Fibroblast of lung (primary cell): ENCODE measurements at regions not wholly inside any gene's neighbourhood (a gene's known extent, or its start where the extent isn't known, plus 50 kb on each side); places are given as distances from the start of the nearest gene placed in this dataset.

Experiments used
- DNase-seq, 2 donors: peaks; one replicate each; pipeline versions ENCODE4 v3.0.0 to v3.0.0-alpha.2; 2010; ENCODE audit warnings: low read depth in 2 of 2
- H2AFZ ChIP-seq: 2 replicates; pipeline ENCODE4 v1.5.1; 2012; ENCODE audit warnings: low read length, control low read depth, inconsistent platforms
- H3K27ac ChIP-seq: 2 replicates; pipeline ENCODE4 v1.5.1; 2011; ENCODE audit warnings: low read length, control low read depth; ENCODE audit not compliant: insufficient read depth
- H3K27me3 ChIP-seq: 2 replicates; pipeline ENCODE4 v1.5.1; 2011; ENCODE audit warnings: mild to moderate bottlenecking, low read length; ENCODE audit not compliant: control insufficient read depth, insufficient read depth
- H3K36me3 ChIP-seq: 2 replicates; pipeline ENCODE4 v1.5.1; 2011; ENCODE audit warnings: low read length; ENCODE audit not compliant: control insufficient read depth, insufficient read depth
- H3K4me1 ChIP-seq: 2 replicates; pipeline ENCODE4 v1.5.1; 2011; ENCODE audit warnings: low read length; ENCODE audit not compliant: control insufficient read depth, insufficient read depth; ENCODE audit errors: extremely low read depth
- H3K4me2 ChIP-seq: 2 replicates; pipeline ENCODE4 v1.5.1; 2011; ENCODE audit warnings: low read length, control low read depth; ENCODE audit not compliant: insufficient read depth; ENCODE audit errors: extremely low read depth
- H3K4me3 ChIP-seq, 4 experiments: fragments of 200-600 bp in 1 of 4; sonication (generic) in 1 of 4; replicated peaks in 1 of 4; 2 replicates each; pipeline ENCODE4 v1.5.1; 2011 to 2016; ENCODE audit warnings: low read length in 4 of 4, low read depth in 3 of 4, mild to moderate bottlenecking in 3 of 4, control low read depth in 2 of 4, inconsistent platforms in 1 of 4, mixed read lengths in 1 of 4; ENCODE audit not compliant: insufficient read depth in 1 of 4; ENCODE audit errors: control extremely low read depth in 1 of 4
- H3K79me2 ChIP-seq: 2 replicates; pipeline ENCODE4 v1.5.1; 2012; ENCODE audit warnings: mild to moderate bottlenecking, low read length, inconsistent platforms; ENCODE audit not compliant: control insufficient read depth, insufficient read depth
- H3K9ac ChIP-seq: 2 replicates; pipeline ENCODE4 v1.5.1; 2011; ENCODE audit warnings: mild to moderate bottlenecking, low read length, control low read depth; ENCODE audit not compliant: insufficient read depth
- H3K9me3 ChIP-seq: 2 replicates; pipeline ENCODE4 v1.5.1; 2012; ENCODE audit warnings: low read depth, low read length; ENCODE audit not compliant: control insufficient read depth, insufficient read depth
- H4K20me1 ChIP-seq: 2 replicates; pipeline ENCODE4 v1.5.1; 2011; ENCODE audit warnings: low read length; ENCODE audit not compliant: control insufficient read depth, insufficient read depth; ENCODE audit errors: extremely low read depth
- CTCF ChIP-seq, 2 donors: IDR thresholded peaks in 1 of 2; conservative IDR thresholded peaks in 1 of 2; 1 replicate in 1 of 2; 2 replicates in 1 of 2; pipeline ENCODE4 v1.5.1; 2011 to 2012; ENCODE audit warnings: low read length in 2 of 2, control low read depth in 1 of 2, inconsistent platforms in 1 of 2, low read depth in 1 of 2, mild to moderate bottlenecking in 1 of 2
- EZH2 ChIP-seq: IDR thresholded peaks from 2 replicates; pipeline ENCODE4 v1.5.1; 2012; ENCODE audit warnings: low read length, control low read depth, mild to moderate bottlenecking; ENCODE audit errors: missing control alignments

GRCh38 chr2:217436386-217436785, 566.4 kb downstream of the TNS1 start:
- no peak overlapping the region for H3K27ac ChIP-seq

DNA sequence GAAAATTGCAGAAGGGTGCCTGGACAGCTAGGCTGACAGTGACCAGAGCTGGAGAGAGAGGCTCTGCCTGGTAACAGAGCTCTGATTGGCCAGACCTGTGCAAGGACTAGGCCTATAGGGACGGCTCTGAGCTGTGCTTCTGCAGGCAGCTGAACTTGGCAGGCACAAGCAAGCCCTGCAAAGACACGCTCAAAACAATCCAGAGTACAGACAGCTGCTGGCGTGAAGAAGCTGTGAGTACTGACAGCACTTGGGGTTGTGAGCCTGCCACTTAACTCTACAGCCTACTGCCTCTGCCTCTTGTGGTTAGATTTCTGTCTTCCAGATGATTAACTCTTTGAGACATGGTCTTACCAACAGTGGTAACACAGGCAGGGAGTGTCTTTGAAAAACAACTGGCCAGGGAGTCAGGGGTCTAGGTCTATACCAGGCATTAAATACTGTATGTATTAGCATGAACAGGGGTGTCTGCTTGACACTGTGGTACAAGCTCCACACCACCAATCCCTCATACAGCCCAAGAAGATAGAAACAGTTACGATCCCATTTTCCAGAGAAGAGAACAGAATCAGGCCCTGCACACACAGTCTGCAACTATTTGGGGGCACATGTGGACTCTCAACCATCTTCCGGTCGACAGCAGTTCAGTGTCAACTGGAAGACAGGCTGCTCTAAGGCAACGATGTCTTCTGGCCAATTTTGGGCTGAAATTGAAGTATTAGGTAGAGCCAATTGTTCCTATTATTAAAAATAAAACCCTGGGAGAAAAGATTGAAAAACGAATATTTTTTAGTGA, 568.4 kb downstream of the TNS1 start:
- Histone ChIP-seq H3K79me2 (no peaks in the 10 kb centered on the region), H3K27me3 (no peaks in the 10 kb centered on the region), H3K27ac (no peak overlapping the region), H3K36me3 (no peaks in the 10 kb centered on the region), H4K20me1 (no peaks in the 10 kb centered on the region), H3K9me3 (no peaks in the 10 kb centered on the region), H3K4me3 (peak overlapping the region in 2 of 4 experiments; percentile 12 to 34), H3K9ac (no peak overlapping the region), H2AFZ (peak overlapping the region; percentile 15), H3K4me2 (peak overlapping the region; percentile 46), H3K4me1 (peaks cover 13% of the 10 kb centered on the region)
- TF ChIP-seq CTCF (conservative IDR thresholded peaks at IDR 0.05 in 1 of 2, IDR thresholded peaks at IDR 0.05 in 1 of 2; ENCODE audit: low read depth in 1 of 2, low read length in 2 of 2) = no peak
- no peak for TF ChIP-seq EZH2
- peak; percentile 99 for DNase-seq

More at GRCh38 chr2:217436386-217436785, 566.4 kb downstream of the TNS1 start:
- Histone ChIP-seq H2AFZ (peak overlapping the region; percentile 47), H3K4me3 (no peak overlapping the region), H3K27me3 (no peaks in the 10 kb centered on the region), H3K36me3 (no peaks in the 10 kb centered on the region), H3K4me1 (peaks cover 11% of the 10 kb centered on the region), H3K9ac (no peak overlapping the region), H4K20me1 (no peaks in the 10 kb centered on the region), H3K4me2 (no peak overlapping the region), H3K79me2 (no peaks in the 10 kb centered on the region), H3K9me3 (no peaks in the 10 kb centered on the region)
- DNase-seq = no peak
- TF ChIP-seq CTCF (conservative IDR thresholded peaks at IDR 0.05 in 1 of 2, IDR thresholded peaks at IDR 0.05 in 1 of 2; ENCODE audit: low read depth in 1 of 2, low read length in 2 of 2) = no peak
- TF ChIP-seq EZH2 = no peak

- TF ChIP-seq CTCF (conservative IDR thresholded peaks at IDR 0.05 in 1 of 2, IDR thresholded peaks at IDR 0.05 in 1 of 2; ENCODE audit: low read depth in 1 of 2, low read length in 2 of 2) (no peak), EZH2 (no peak)
- no peak overlapping the region for H3K27ac ChIP-seq
- H2AFZ ChIP-seq = peak overlapping the region; percentile 21
- H3K36me3 ChIP-seq = no peaks in the 10 kb centered on the region
- peaks cover 13% of the 10 kb centered on the region for H3K4me1 ChIP-seq
- no peak overlapping the region for H3K4me3 ChIP-seq
- no peak overlapping the region for H3K9ac ChIP-seq
- H3K4me2 ChIP-seq = no peak overlapping the region
- DNase-seq = peak; percentile 35 to 56
- no peaks in the 10 kb centered on the region for H3K79me2 ChIP-seq
- no peaks in the 10 kb centered on the region for H3K27me3 ChIP-seq
- H4K20me1 ChIP-seq = no peaks in the 10 kb centered on the region
- H3K9me3 ChIP-seq = no peaks in the 10 kb centered on the region
Observed at GRCh38 chr2:217433522-217433921, 569.3 kb downstream of the TNS1 start.
